ENCODE measurements at regions not wholly inside any gene's neighbourhood (a gene's known extent, or its start where the extent isn't known, plus 50 kb on each side); places are given as distances from the start of the nearest gene placed in this dataset.

DNA sequence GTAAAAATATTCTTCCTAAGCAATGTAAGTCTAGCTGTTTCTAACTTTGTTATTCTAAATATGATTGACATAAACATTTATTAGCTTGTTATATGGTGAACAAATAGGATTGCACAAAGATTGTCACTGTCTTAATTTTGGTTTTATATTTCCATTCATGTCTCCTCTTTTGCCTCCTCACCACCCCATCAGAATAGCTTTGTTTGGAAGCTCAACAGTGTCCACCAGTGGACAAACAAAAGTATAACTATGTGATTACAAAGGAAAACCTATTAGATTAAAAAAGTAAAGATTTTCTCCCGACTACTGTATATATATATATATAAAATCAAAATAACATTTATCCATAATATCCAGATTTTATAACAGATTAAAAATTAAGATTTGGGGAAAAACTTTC is 468.2 kb downstream of the ZIC3 start:
- DNase-seq = no peak
- Histone ChIP-seq H3K36me3 (no peaks in the 10 kb centered on the region), H3K9me3 (no peaks in the 10 kb centered on the region), H3K4me3 (ENCODE audit: low read depth, low read length) (no peak overlapping the region), H3K4me1 (no peaks in the 10 kb centered on the region), H3K27me3 (no peaks in the 10 kb centered on the region)
- TF ChIP-seq, protein P1, sequence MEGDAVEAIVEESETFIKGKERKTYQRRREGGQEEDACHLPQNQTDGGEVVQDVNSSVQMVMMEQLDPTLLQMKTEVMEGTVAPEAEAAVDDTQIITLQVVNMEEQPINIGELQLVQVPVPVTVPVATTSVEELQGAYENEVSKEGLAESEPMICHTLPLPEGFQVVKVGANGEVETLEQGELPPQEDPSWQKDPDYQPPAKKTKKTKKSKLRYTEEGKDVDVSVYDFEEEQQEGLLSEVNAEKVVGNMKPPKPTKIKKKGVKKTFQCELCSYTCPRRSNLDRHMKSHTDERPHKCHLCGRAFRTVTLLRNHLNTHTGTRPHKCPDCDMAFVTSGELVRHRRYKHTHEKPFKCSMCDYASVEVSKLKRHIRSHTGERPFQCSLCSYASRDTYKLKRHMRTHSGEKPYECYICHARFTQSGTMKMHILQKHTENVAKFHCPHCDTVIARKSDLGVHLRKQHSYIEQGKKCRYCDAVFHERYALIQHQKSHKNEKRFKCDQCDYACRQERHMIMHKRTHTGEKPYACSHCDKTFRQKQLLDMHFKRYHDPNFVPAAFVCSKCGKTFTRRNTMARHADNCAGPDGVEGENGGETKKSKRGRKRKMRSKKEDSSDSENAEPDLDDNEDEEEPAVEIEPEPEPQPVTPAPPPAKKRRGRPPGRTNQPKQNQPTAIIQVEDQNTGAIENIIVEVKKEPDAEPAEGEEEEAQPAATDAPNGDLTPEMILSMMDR (IDR thresholded peaks at IDR 0.05; ENCODE audit: low read depth, low read length) = peak; percentile 24; the same call in 1 of the 2 replicates

DNA sequence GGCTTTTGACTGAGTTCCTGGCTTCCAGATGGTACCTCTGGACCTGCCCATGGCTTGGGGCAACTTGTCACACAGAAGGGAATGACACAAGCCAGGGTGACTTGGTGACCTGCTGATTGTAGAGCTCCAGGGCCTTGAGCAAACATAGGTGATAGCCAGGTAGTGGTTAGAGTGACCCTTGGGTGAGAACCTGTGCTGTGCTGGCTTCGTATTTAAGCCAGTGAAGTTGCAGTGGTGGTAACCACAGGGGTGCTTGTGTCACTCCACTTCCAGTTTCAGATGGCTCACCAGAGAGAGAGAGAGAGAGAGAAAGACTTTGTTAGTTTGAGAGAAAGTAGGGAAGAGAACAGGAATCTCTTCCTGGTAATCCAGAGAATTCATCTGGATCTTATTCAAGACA is 471.6 kb downstream of the ZIC3 start:
- DNase-seq = no peak
- TF ChIP-seq, protein P1 (IDR thresholded peaks at IDR 0.05; ENCODE audit: low read depth, low read length) = no peak
- H3K4me3 ChIP-seq (ENCODE audit: low read depth, low read length) = no peak overlapping the region
- no peaks in the 10 kb centered on the region for H3K27me3 ChIP-seq
- no peaks in the 10 kb centered on the region for H3K36me3 ChIP-seq
- H3K9me3 ChIP-seq = no peaks in the 10 kb centered on the region
- no peaks in the 10 kb centered on the region for H3K4me1 ChIP-seq

DNA sequence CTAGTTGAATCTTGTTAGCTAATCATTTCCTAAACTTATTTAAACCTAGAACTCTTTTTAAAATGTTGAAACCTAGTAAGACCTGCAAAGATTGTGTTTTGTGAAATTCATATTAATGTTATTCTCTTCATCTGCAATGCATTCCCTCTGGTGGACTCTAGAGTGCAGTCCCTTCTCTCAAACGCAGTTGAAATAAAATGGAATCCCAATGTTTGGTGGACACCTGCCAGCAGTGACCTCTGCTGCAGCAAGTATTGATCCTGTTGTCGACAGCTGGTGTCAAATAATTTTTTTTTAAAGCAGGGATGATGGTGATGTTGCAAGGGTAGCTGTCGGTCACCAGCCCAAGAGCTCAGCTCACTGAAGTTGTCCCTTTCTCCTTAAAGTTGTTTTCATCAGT is 492.0 kb downstream of the ZIC3 start:
- Histone ChIP-seq H3K9me3 (no peaks in the 10 kb centered on the region), H3K36me3 (no peaks in the 10 kb centered on the region), H3K27me3 (no peaks in the 10 kb centered on the region), H3K4me3 (ENCODE audit: low read depth, low read length) (no peak overlapping the region), H3K4me1 (no peaks in the 10 kb centered on the region)
- no peak for DNase-seq
- TF ChIP-seq, protein P1 (IDR thresholded peaks at IDR 0.05; ENCODE audit: low read depth, low read length) = no peak

DNA sequence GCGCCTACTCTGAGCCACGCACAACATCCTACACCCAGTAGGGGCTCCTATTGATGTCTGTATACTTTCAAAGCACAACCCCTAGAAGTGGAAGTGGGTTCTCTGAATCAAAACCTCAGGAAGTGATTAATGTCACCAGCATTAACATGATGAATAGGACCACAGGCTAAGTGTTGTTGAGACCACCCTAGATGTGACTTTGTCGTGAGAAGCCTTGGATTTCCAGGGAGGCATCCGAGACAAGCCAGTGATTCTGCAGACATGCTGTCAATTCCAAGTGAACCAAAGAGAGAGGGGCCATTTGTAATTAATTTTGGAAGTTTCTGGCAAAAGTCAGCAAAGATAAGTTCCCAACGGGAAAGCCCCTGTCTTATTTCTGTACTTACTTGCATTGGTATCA is 493.0 kb downstream of the ZIC3 start:
- TF ChIP-seq, protein P1 (IDR thresholded peaks at IDR 0.05; ENCODE audit: low read depth, low read length) = no peak
- H3K27me3 ChIP-seq = no peaks in the 10 kb centered on the region
- H3K4me3 ChIP-seq (ENCODE audit: low read depth, low read length) = no peak overlapping the region
- H3K9me3 ChIP-seq = no peaks in the 10 kb centered on the region
- no peaks in the 10 kb centered on the region for H3K36me3 ChIP-seq
- no peaks in the 10 kb centered on the region for H3K4me1 ChIP-seq
- no peak for DNase-seq

DNA sequence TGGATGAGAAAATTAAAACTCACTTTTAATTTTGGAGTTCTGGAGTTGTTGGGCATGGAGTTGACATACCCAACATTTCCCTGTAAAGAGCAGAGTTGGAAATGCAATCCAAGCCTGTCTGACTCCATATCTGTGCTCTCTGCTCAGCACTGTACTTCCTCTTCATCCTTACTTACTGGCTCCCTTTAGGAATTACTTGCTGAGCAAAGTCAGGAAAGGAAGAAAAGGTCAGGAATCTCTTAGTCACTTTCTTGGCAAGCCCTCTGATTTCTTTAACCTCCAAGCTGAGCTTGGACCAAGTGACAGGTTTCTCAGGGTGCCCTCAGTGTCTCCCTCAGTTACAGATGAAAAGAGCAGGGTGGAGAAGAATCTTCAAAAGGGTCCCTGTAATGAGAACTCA is 501.5 kb downstream of the ZIC3 start:
- DNase-seq = no peak
- Histone ChIP-seq H3K27me3 (no peaks in the 10 kb centered on the region), H3K4me3 (ENCODE audit: low read depth, low read length) (no peak overlapping the region), H3K9me3 (no peaks in the 10 kb centered on the region), H3K4me1 (no peaks in the 10 kb centered on the region), H3K36me3 (no peaks in the 10 kb centered on the region)
- TF ChIP-seq, protein P1 (IDR thresholded peaks at IDR 0.05; ENCODE audit: low read depth, low read length) = no peak

DNA sequence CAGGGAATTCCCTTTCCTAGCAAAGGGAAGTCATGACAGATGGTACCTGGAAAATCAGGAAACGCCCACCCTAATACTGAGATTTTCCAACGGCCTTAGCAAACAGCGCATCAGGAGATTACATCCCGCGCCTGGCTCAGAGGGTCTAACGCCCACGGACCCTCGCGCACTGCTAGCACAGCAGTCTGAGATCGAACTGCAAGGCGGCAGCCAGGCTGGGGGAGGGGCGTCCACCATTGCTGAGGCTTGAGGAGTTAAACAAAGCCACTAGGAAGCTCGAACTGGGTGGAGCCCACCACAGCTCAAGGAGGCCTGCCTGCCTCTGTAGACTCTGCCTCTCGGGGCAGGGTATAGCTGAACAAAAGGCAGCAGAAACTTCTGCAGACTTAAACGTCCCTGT is 507.7 kb downstream of the ZIC3 start:
- Histone ChIP-seq H3K27me3 (no peaks in the 10 kb centered on the region), H3K36me3 (no peaks in the 10 kb centered on the region), H3K4me1 (no peaks in the 10 kb centered on the region), H3K4me3 (ENCODE audit: low read depth, low read length) (no peak overlapping the region), H3K9me3 (no peaks in the 10 kb centered on the region)
- no peak for DNase-seq
- TF ChIP-seq, protein P1 (IDR thresholded peaks at IDR 0.05; ENCODE audit: low read depth, low read length) = no peak
